Fibroblast of skin of back (primary cell): ENCODE measurements at regions not wholly inside any gene's neighbourhood (a gene's known extent, or its start where the extent isn't known, plus 50 kb on each side); places are given as distances from the start of the nearest gene placed in this dataset.
A peak's percentile ranks its signal among the peaks of the same experiment; 100 is the strongest.
"Not testable (repeated sequence)": the region's sequence is repeated elsewhere in the genome, so short reads cannot be mapped to it uniquely, and the experiment has no call there.

Source experiments
- DNase-seq: peaks from one replicate; pipeline ENCODE4 v3.0.0-alpha.2; 2013

GRCh38 chr17:56690441-56691291, 97.2 kb downstream of the NOG start:
- peak; percentile 19 for DNase-seq

DNA sequence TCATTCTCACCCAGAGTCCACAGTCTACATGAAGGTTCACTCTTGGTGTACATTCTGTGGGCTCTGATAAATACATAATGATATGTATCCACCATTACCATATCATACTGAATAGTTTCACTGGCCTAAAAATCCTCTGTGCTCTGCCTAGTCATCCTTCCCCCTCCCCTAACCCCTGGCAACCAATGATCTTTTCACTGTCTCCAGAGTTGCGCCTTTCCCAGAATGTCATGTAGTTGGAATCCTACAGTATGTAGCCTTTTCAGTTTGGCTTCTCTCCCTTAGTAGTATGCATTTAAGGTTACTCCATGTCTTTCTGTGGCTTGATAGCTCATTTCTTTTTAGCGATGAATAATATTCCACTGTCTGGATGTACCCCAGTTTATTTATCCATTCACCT, 101.3 kb downstream of the NOG start:
- peak; percentile 86 for DNase-seq

- no peak for DNase-seq
These were observed 103.7 kb downstream of the NOG start for GRCh38 chr17:56697190-56697589.

GRCh38 chr17:56699186-56699894, 105.8 kb downstream of the NOG start:
- DNase-seq = peak; percentile 100

GRCh38 chr17:56700919-56701420, 107.5 kb downstream of the NOG start:
- DNase-seq = no peak

- peak; percentile 72 for DNase-seq
These were observed 114.1 kb downstream of the NOG start for GRCh38 chr17:56707312-56708219.

GRCh38 chr17:56708220-56708558, 114.7 kb downstream of the NOG start:
- peak; percentile 12 for DNase-seq

GRCh38 chr17:56708670-56709410, 115.3 kb downstream of the NOG start:
- DNase-seq = no peak

DNA sequence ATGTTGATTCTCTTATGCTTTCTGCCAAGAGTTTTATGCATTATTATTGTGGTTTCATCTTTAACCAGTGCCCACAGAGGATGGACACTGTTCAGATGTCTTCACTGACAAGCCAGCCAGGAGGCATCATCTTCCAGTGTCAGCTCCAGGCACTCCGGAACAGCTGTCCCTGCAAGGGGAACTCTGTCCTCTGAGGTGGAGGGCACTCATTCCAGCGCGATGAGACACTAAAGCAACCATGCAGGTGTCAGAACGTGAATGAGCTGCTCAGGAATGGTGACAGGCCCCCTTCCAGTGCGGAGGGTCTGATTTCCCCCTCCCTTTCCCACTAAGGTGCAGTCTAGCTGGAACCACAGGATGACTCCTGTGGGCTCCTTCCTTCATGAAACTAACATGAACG, 117.5 kb downstream of the NOG start:
- DNase-seq = no peak

DNA sequence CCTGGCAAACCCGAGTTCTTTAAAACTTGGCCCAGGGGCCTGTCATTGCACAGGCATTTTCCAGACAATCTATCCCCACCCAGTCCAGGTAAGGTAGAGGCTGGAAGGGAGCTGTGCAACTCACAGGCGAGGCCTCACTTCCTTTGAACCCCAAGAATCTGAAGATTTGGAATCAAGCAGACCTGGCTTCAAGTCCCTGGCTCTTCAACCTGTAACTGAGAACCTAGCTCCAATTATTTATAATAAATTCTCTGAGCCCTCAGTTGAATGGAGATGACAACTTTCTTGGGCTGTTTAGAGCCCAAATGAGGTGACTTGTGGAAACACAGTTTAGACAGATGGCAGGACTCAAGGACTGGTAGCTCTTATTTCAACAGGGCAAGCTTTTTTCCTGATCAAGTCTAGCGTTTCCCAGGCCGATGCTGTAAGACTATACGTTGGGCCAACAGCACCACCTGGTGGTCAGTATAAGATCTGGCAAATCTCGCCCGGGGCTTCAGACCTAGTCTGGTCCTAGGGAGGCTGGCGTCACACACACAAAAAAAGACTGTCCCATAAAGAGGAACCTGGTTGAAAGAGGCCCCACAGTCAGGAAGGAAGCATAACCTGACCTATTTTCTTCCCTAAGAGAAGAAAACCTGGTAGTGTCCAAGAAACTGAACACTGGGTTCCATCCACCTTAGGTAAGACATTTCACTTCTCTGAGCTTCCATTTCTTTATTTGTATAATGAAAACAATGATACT, 117.9 kb downstream of the C17orf67 start:
- DNase-seq = peak; percentile 75

DNA sequence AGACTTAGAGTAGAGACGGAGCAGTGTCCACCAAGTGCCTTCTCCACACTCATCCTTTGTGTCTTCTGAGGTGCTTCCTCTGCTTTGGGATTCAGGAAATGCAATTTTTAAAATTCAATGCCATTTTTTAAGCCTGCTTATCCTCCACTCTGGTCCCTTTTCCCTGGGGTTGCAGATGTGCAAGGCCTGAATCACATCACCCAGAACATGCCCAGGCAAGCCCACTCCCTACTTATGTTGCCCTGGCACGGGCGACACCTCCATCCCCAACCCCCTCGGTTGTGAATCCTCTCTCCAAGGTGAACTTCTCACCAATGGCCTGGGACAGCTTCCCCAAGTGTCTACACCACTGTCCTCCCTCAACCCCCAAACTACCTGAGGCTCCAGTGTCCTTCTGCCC, 116.2 kb downstream of the C17orf67 start:
- no peak for DNase-seq

DNA sequence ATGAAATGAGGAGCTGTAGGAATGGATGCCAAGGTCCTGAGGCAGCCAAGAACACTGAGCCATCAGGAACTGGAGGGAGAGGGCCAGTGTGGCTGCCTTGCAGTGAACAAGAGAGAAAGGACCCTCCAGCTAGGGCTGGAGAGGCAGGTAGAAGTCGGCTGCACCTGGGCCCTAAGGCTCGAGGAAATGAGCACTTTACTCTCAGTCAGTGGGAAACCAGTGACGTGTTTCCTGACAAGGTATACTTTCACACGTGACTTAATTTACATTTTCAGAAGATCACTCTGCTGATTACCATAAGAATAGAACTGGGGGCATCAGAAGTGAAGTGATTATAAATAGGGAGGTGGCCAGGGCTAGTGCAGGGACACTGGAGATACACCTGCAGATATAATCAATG, 115.2 kb downstream of the C17orf67 start:
- no peak for DNase-seq

GRCh38 chr17:56723421-56723820, 110.3 kb downstream of the C17orf67 start:
- DNase-seq = no peak

- no peak for DNase-seq
These were observed 109.1 kb downstream of the C17orf67 start for GRCh38 chr17:56724664-56725063.

DNA sequence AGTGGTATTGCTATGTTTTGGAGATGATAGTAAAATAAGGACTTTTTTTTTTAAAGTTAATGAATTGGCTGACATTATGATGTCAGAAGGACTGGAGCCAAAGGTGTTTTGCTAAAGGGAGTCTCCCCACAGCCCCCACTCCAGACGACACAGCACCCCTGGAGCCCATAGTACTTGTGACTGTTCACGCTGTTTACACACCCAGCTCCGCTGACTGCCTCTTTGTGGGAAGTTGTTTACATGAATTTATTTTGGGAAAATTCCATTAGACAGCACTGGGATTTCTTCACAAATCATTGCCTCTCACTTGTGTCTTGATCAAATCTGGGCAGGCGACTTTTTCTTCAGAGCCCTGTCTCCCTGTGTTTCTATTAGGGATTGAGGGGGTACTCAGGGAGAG, 108.6 kb downstream of the C17orf67 start:
- no peak for DNase-seq

GRCh38 chr17:56727876-56728617, 105.7 kb downstream of the C17orf67 start:
- DNase-seq = no peak

DNA sequence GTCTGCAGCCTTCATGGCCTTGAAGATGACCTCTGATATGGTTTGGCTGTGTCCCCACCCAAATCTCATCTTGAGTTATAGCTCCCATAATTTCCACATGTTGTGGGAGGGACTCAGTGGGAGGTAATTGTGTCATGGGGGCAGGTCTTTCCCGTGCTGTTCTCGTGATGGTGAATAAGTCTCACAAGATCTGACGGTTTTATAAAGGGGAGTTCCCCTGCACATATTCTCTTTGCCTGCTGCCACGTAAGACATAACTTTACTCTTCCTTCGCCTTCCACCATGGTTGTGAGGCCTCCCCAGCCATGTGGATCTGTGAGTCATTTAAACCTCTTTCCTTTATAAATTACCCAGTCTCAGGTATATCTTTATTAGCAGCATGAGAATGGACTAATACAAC, 102.6 kb downstream of the C17orf67 start:
- DNase-seq = not testable (repeated sequence)

- DNase-seq = no peak
These were observed 99.9 kb downstream of the C17orf67 start for GRCh38 chr17:56733833-56734232.

GRCh38 chr17:56735842-56736241, 97.9 kb downstream of the C17orf67 start:
- no peak for DNase-seq

GRCh38 chr17:56737421-56738161, 96.1 kb downstream of the C17orf67 start:
- DNase-seq = peak; percentile 54
